Activated CD4-positive, CD25-positive, alpha-beta regulatory T cell treated with anti-CD3 and anti-CD28 coated beads, Interleukin-2, amount 50 U/mL, for 16 hours (primary cell): ENCODE measurements at regions not wholly inside any gene's neighbourhood (a gene's known extent, or its start where the extent isn't known, plus 50 kb on each side); places are given as distances from the start of the nearest gene placed in this dataset.

Experiments
- DNase-seq: peaks from one replicate; pipeline ENCODE4 v3.0.0-alpha.2; 2020; ENCODE audit warnings: low read depth, low spot score

GRCh38 chr19:27905074-27905473, 1307.9 kb downstream of the UQCRFS1 start:
- DNase-seq = no peak

- DNase-seq = no peak
These were observed 1311.9 kb downstream of the UQCRFS1 start for GRCh38 chr19:27901078-27901477.

GRCh38 chr19:27896091-27896490, 1316.9 kb downstream of the UQCRFS1 start:
- no peak for DNase-seq

GRCh38 chr19:27894906-27895754, 1317.8 kb downstream of the UQCRFS1 start:
- no peak for DNase-seq

GRCh38 chr19:27892500-27892899, 1320.5 kb downstream of the UQCRFS1 start:
- no peak for DNase-seq

GRCh38 chr19:27891411-27891810, 1321.5 kb downstream of the UQCRFS1 start:
- DNase-seq = no peak

- DNase-seq = no peak
These were observed 1322.3 kb downstream of the UQCRFS1 start for GRCh38 chr19:27890696-27891095.

GRCh38 chr19:27890206-27890605, 1322.7 kb downstream of the UQCRFS1 start:
- DNase-seq = no peak

GRCh38 chr19:27889156-27889555, 1323.8 kb downstream of the UQCRFS1 start:
- DNase-seq = no peak

GRCh38 chr19:27887946-27888345, 1325.0 kb downstream of the UQCRFS1 start:
- no peak for DNase-seq

- DNase-seq = no peak
These were observed 1327.6 kb downstream of the UQCRFS1 start for GRCh38 chr19:27885359-27885758.

- no peak for DNase-seq
These were observed 1328.6 kb downstream of the UQCRFS1 start for GRCh38 chr19:27884376-27884775.

GRCh38 chr19:27881213-27881612, 1331.7 kb downstream of the UQCRFS1 start:
- no peak for DNase-seq

GRCh38 chr19:27876976-27877512, 1335.9 kb downstream of the UQCRFS1 start:
- DNase-seq = no peak

- no peak for DNase-seq
These were observed 1336.5 kb downstream of the UQCRFS1 start for GRCh38 chr19:27876489-27876888.

- DNase-seq = no peak
These were observed 1340.6 kb downstream of the UQCRFS1 start for GRCh38 chr19:27872370-27872769.

- DNase-seq = no peak
These were observed 1342.7 kb downstream of the UQCRFS1 start for GRCh38 chr19:27870293-27870692.

GRCh38 chr19:27868007-27868406, 1344.9 kb downstream of the UQCRFS1 start:
- no peak for DNase-seq

GRCh38 chr19:27865927-27866777, 1346.8 kb downstream of the UQCRFS1 start:
- DNase-seq = no peak

GRCh38 chr19:27861411-27861975, 1351.5 kb downstream of the UQCRFS1 start:
- DNase-seq = no peak

GRCh38 chr19:27860309-27860934, 1352.5 kb downstream of the UQCRFS1 start:
- DNase-seq = no peak

GRCh38 chr19:27859689-27860088, 1353.3 kb downstream of the UQCRFS1 start:
- no peak for DNase-seq
